ENCODE measurements at regions not wholly inside any gene's neighbourhood (a gene's known extent, or its start where the extent isn't known, plus 50 kb on each side); places are given as distances from the start of the nearest gene placed in this dataset.

GRCh38 chr14:34004881-34005280 lies 54.0 kb upstream of the EGLN3 start:
- no peak for DNase-seq

- DNase-seq, result no peak
These were observed 52.8 kb upstream of the EGLN3 start for GRCh38 chr14:34003691-34004090.

- DNase-seq, result no peak
These were observed 52.3 kb upstream of the EGLN3 start for GRCh38 chr14:34003082-34003668.

All from NCI-H2029 (cell line).